Natural killer cell (primary cell): ENCODE measurements at regions not wholly inside any gene's neighbourhood (a gene's known extent, or its start where the extent isn't known, plus 50 kb on each side); places are given as distances from the start of the nearest gene placed in this dataset.

Experiments
- ATAC-seq, 3 donors: fragments of 150-1000 bp in 2 of 3; fragments of 200-7000 bp in 1 of 3; cut with Tn5 transposase; 1 replicate in 1 of 3; 2 replicates in 2 of 3; pipeline ENCODE4 v1.10.0; 2021; ENCODE audit warnings: mild to moderate bottlenecking in 2 of 3, moderate library complexity in 2 of 3
- DNase-seq, 2 donors: peaks; one replicate each; pipeline versions ENCODE4 v3.0.0 to v3.0.0-alpha.2; 2013 to 2021; ENCODE audit warnings: mixed read lengths in 1 of 2
- H3K27ac ChIP-seq: one replicate; pipeline ENCODE4 v1.5.1; 2013; ENCODE audit warnings: mild to moderate bottlenecking, low read length
- H3K27me3 ChIP-seq: one replicate; pipeline ENCODE4 v1.6.1; 2013; ENCODE audit warnings: low read length; ENCODE audit not compliant: control insufficient read depth, insufficient read depth
- H3K36me3 ChIP-seq: one replicate; pipeline ENCODE4 v1.6.1; 2013; ENCODE audit warnings: low read length; ENCODE audit not compliant: control insufficient read depth, insufficient read depth
- H3K4me1 ChIP-seq: one replicate; pipeline ENCODE4 v1.6.1; 2013; ENCODE audit warnings: low read length; ENCODE audit not compliant: control insufficient read depth, insufficient read depth
- H3K4me3 ChIP-seq: one replicate; pipeline ENCODE4 v1.5.1; 2013; ENCODE audit warnings: low read length
- H3K9me3 ChIP-seq: one replicate; pipeline ENCODE4 v1.6.1; 2013; ENCODE audit warnings: low read length; ENCODE audit not compliant: control insufficient read depth, insufficient read depth
- H3K27ac Mint-ChIP-seq, 2 donors: one replicate each; pipeline ENCODE4 v1.8.0; 2022; ENCODE audit warnings: mild to moderate bottlenecking in 2 of 2, mixed read lengths in 2 of 2, moderate library complexity in 1 of 2
- H3K27me3 Mint-ChIP-seq, 2 donors: one replicate each; pipeline ENCODE4 v1.8.0; 2022; ENCODE audit warnings: low read depth in 2 of 2, mixed read lengths in 2 of 2
- H3K36me3 Mint-ChIP-seq: one replicate; pipeline ENCODE4 v1.8.0; 2022; ENCODE audit warnings: mixed read lengths
- H3K4me1 Mint-ChIP-seq, 2 donors: one replicate each; pipeline ENCODE4 v1.8.0; 2022; ENCODE audit warnings: mixed read lengths in 2 of 2
- H3K4me3 Mint-ChIP-seq: one replicate; pipeline ENCODE4 v1.8.0; 2022; ENCODE audit warnings: mild to moderate bottlenecking, moderate library complexity, mixed read lengths
- H3K9me3 Mint-ChIP-seq, 2 donors: one replicate each; pipeline ENCODE4 v1.8.0; 2022; ENCODE audit warnings: mixed read lengths in 2 of 2
- CTCF ChIP-seq: fragments of 200-600 bp; IDR thresholded peaks from one replicate; pipeline ENCODE4 v1.8.0; 2022; ENCODE audit warnings: antibody characterized with exemption
- WGBS: methylation state at CpG from one replicate; pipeline ENCODE4 v1.1.7; 2013; ENCODE audit warnings: missing lambda C conversion rate; ENCODE audit not compliant: insufficient coverage; 5-methylcytosine and 5-hydroxymethylcytosine counted together
- intact Hi-C: fragments of 100-400 bp; cut with micrococcal nuclease; formaldehyde crosslinking; loops from one replicate; pipeline ENCODE4 v1.14.2; 2022

- intact Hi-C loops = no loop called here
- Mint-ChIP-seq H3K4me3 (no peak overlapping the region), H3K36me3 (no peaks in the 10 kb centered on the region), H3K9me3 (peaks cover 0 to 4% of the 10 kb centered on the region in 2 donors), H3K27me3 (peaks cover 16 to 30% of the 10 kb centered on the region in 2 donors), H3K4me1 (peaks cover 13 to 16% of the 10 kb centered on the region in 2 donors), H3K27ac (no peak overlapping the region)
- ATAC-seq = peak in 1 of 3 donors; percentile 33
- Histone ChIP-seq H3K4me1 (no peaks in the 10 kb centered on the region), H3K27me3 (no peaks in the 10 kb centered on the region), H3K9me3 (no peaks in the 10 kb centered on the region), H3K4me3 (no peak overlapping the region), H3K27ac (no peak overlapping the region), H3K36me3 (no peaks in the 10 kb centered on the region)
- TF ChIP-seq CTCF = no peak
- WGBS = 63% methylated on average over 21 of the region's 21 CpGs
- no peak for DNase-seq
Observed at GRCh38 chr6:7468382-7469081, 72.9 kb upstream of the DSP start.

GRCh38 chr6:7469696-7470095, 71.8 kb upstream of the DSP start:
- Mint-ChIP-seq H3K4me3 (no peak overlapping the region), H3K36me3 (no peaks in the 10 kb centered on the region), H3K27me3 (peaks cover 17 to 30% of the 10 kb centered on the region in 2 donors), H3K4me1 (peaks cover 13 to 16% of the 10 kb centered on the region in 2 donors), H3K27ac (no peak overlapping the region), H3K9me3 (peaks cover 0 to 4% of the 10 kb centered on the region in 2 donors)
- Histone ChIP-seq H3K27me3 (no peaks in the 10 kb centered on the region), H3K4me3 (no peak overlapping the region), H3K36me3 (no peaks in the 10 kb centered on the region), H3K27ac (no peak overlapping the region), H3K9me3 (no peaks in the 10 kb centered on the region), H3K4me1 (no peaks in the 10 kb centered on the region)
- ATAC-seq (no peak), DNase-seq (no peak)
- WGBS = 88% methylated on average over 4 of the region's 4 CpGs
- TF ChIP-seq CTCF = no peak
- intact Hi-C loops = no loop called here

GRCh38 chr6:7471171-7471570, 70.3 kb upstream of the DSP start:
- H3K4me1 Mint-ChIP-seq = peaks cover 13 to 16% of the 10 kb centered on the region in 2 donors
- intact Hi-C loops = no loop called here
- peaks cover 0 to 4% of the 10 kb centered on the region in 2 donors for H3K9me3 Mint-ChIP-seq
- no peaks in the 10 kb centered on the region for H3K9me3 ChIP-seq
- H3K4me3 Mint-ChIP-seq = no peak overlapping the region
- DNase-seq = no peak
- H3K36me3 Mint-ChIP-seq = no peaks in the 10 kb centered on the region
- H3K4me1 ChIP-seq = no peaks in the 10 kb centered on the region
- no peaks in the 10 kb centered on the region for H3K36me3 ChIP-seq
- H3K27ac Mint-ChIP-seq = no peak overlapping the region
- WGBS = 62% methylated on average over 2 of the region's 2 CpGs
- H3K4me3 ChIP-seq = no peak overlapping the region
- H3K27me3 Mint-ChIP-seq = peaks cover 16 to 30% of the 10 kb centered on the region in 2 donors
- H3K27ac ChIP-seq = no peak overlapping the region
- no peak for ATAC-seq
- TF ChIP-seq CTCF = no peak
- no peaks in the 10 kb centered on the region for H3K27me3 ChIP-seq
